NCI-H69 (cell line): ENCODE measurements at regions not wholly inside any gene's neighbourhood (a gene's known extent, or its start where the extent isn't known, plus 50 kb on each side); places are given as distances from the start of the nearest gene placed in this dataset.

Source experiments
- DNase-seq: peaks from one replicate; lab custom pipeline; 2025; lab: John Stamatoyannopoulos, UW

GRCh38 chr2:12347066-12347493 lies 369.7 kb upstream of the TRIB2 start:
- no peak for DNase-seq

GRCh38 chr2:12348216-12348615 lies 368.5 kb upstream of the TRIB2 start:
- no peak for DNase-seq

- no peak for DNase-seq
Observed at GRCh38 chr2:12350821-12351220, 365.9 kb upstream of the TRIB2 start.

GRCh38 chr2:12352889-12353288 lies 363.8 kb upstream of the TRIB2 start:
- no peak for DNase-seq

- no peak for DNase-seq
Observed at GRCh38 chr2:12361506-12361905, 355.2 kb upstream of the TRIB2 start.

- no peak for DNase-seq
Observed at GRCh38 chr2:12363138-12363537, 353.6 kb upstream of the TRIB2 start.

GRCh38 chr2:12363569-12363968 lies 353.2 kb upstream of the TRIB2 start:
- no peak for DNase-seq

- DNase-seq = no peak
Observed at GRCh38 chr2:12369566-12369965, 347.2 kb upstream of the TRIB2 start.

GRCh38 chr2:12376025-12376424 lies 340.7 kb upstream of the TRIB2 start:
- DNase-seq = no peak

- DNase-seq = no peak
Observed at GRCh38 chr2:12379143-12379542, 337.6 kb upstream of the TRIB2 start.

GRCh38 chr2:12381543-12382325 lies 335.0 kb upstream of the TRIB2 start:
- DNase-seq = no peak

GRCh38 chr2:12382366-12382765 lies 334.4 kb upstream of the TRIB2 start:
- DNase-seq = no peak

GRCh38 chr2:12389344-12390045 lies 327.2 kb upstream of the TRIB2 start:
- DNase-seq = no peak

GRCh38 chr2:12391116-12391515 lies 325.6 kb upstream of the TRIB2 start:
- no peak for DNase-seq

GRCh38 chr2:12396699-12397098 lies 320.0 kb upstream of the TRIB2 start:
- no peak for DNase-seq

- no peak for DNase-seq
Observed at GRCh38 chr2:12397854-12398253, 318.9 kb upstream of the TRIB2 start.

- DNase-seq = no peak
Observed at GRCh38 chr2:12399240-12399639, 317.5 kb upstream of the TRIB2 start.

- no peak for DNase-seq
Observed at GRCh38 chr2:12400543-12400942, 316.2 kb upstream of the TRIB2 start.

GRCh38 chr2:12402440-12403139 lies 314.1 kb upstream of the TRIB2 start:
- DNase-seq = no peak

GRCh38 chr2:12404497-12404896 lies 312.2 kb upstream of the TRIB2 start:
- no peak for DNase-seq

- DNase-seq = no peak
Observed at GRCh38 chr2:12407160-12407559, 309.6 kb upstream of the TRIB2 start.

- DNase-seq = no peak
Observed at GRCh38 chr2:12412898-12413305, 303.8 kb upstream of the TRIB2 start.

- no peak for DNase-seq
Observed at GRCh38 chr2:12415536-12415935, 301.2 kb upstream of the TRIB2 start.
